Suppressor macrophage (primary cell): ENCODE measurements at regions not wholly inside any gene's neighbourhood (a gene's known extent, or its start where the extent isn't known, plus 50 kb on each side); places are given as distances from the start of the nearest gene placed in this dataset.
A peak's percentile ranks its signal among the peaks of the same experiment; 100 is the strongest.
"Not testable (repeated sequence)": the region's sequence is repeated elsewhere in the genome, so short reads cannot be mapped to it uniquely, and the experiment has no call there.

Source experiments
- DNase-seq, 4 experiments: peaks; one replicate each; pipeline ENCODE4 v3.0.0-alpha.2; 2020 to 2022

GRCh38 chr7:142568435-142569097 is 180.7 kb upstream of the PRSS1 start:
- DNase-seq = peak; percentile 63 to 84 (median 76)

GRCh38 chr7:142567201-142568075 is 181.8 kb upstream of the PRSS1 start:
- no peak for DNase-seq

GRCh38 chr7:142566271-142566670 is 183.0 kb upstream of the PRSS1 start:
- DNase-seq = peak; percentile 41 to 67 (median 64)

GRCh38 chr7:142564125-142564524 is 185.1 kb upstream of the PRSS1 start:
- peak in 1 of 4 experiments; percentile 36 for DNase-seq

- no peak for DNase-seq
Measured at GRCh38 chr7:142563470-142563869, 185.8 kb upstream of the PRSS1 start.

- DNase-seq = peak in 1 of 4 experiments; percentile 12
Measured at GRCh38 chr7:142562688-142563087, 186.6 kb upstream of the PRSS1 start.

GRCh38 chr7:142561396-142561795 is 187.9 kb upstream of the PRSS1 start:
- DNase-seq = not testable (repeated sequence)

- DNase-seq = not testable (repeated sequence)
Measured at GRCh38 chr7:142560770-142561169, 188.5 kb upstream of the PRSS1 start.

- DNase-seq = no peak
Measured at GRCh38 chr7:142560166-142560565, 189.1 kb upstream of the PRSS1 start.

- DNase-seq = peak; percentile 74 to 82 (median 80)
Measured at GRCh38 chr7:142557971-142558582, 191.2 kb upstream of the PRSS1 start.

- DNase-seq = peak; percentile 77 to 90 (median 86)
Measured at GRCh38 chr7:142556740-142557139, 192.5 kb upstream of the PRSS1 start.

- DNase-seq = peak in 3 of 4 experiments; percentile 42 to 63 (median 63)
Measured at GRCh38 chr7:142554560-142555532, 194.4 kb upstream of the PRSS1 start.

GRCh38 chr7:142553216-142553615 is 196.1 kb upstream of the PRSS1 start:
- no peak for DNase-seq

- peak; percentile 10 to 53 (median 40) for DNase-seq
Measured at GRCh38 chr7:142548978-142549377, 200.3 kb upstream of the PRSS1 start.

GRCh38 chr7:142546452-142546851 is 202.8 kb upstream of the PRSS1 start:
- DNase-seq = no peak

GRCh38 chr7:142542942-142543341 is 206.3 kb upstream of the PRSS1 start:
- DNase-seq = peak in 3 of 4 experiments; percentile 58 to 67 (median 64)

- peak in 2 of 4 experiments; percentile 11 to 14 for DNase-seq
Measured at GRCh38 chr7:142542105-142542504, 207.2 kb upstream of the PRSS1 start.

GRCh38 chr7:142540371-142540770 is 208.9 kb upstream of the PRSS1 start:
- DNase-seq = no peak

- no peak for DNase-seq
Measured at GRCh38 chr7:142539901-142540300, 209.4 kb upstream of the PRSS1 start.

- DNase-seq = no peak
Measured at GRCh38 chr7:142537760-142538159, 211.5 kb upstream of the PRSS1 start.

GRCh38 chr7:142535123-142535779 is 214.0 kb upstream of the PRSS1 start:
- peak; percentile 87 to 93 (median 89) for DNase-seq
